GM19397 (cell line): ENCODE measurements at regions not wholly inside any gene's neighbourhood (a gene's known extent, or its start where the extent isn't known, plus 50 kb on each side); places are given as distances from the start of the nearest gene placed in this dataset.

ENCODE experiments used
- ATAC-seq: cut with Tn5 transposase; IDR thresholded peaks from one replicate; pipeline ENCODE4 v1.9.1; 2021; ENCODE audit warnings: mild to moderate bottlenecking, moderate library complexity; ENCODE audit not compliant: unreplicated experiment

GRCh38 chr12:125222876-125223275, 157.6 kb downstream of the AACS start:
- ATAC-seq = no peak

DNA sequence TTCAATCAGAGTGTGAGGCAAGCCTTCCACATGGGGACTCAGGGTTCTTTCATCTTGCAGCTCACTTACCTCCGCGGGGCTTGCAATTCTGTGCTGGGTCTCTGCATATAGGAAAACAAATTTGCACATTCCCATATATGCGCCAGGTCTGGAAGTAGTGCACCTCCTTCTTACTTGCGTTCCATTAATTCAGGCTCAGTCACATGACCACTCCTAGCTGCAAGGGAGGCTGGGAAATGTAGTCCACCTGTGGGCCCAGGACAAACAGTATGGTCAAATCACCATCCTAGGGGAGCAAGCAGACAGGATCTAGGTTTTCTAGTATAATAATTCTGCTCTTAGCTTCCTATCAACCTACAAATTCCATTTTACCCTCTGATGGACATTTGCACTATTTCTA, 160.4 kb downstream of the AACS start:
- ATAC-seq = no peak

DNA sequence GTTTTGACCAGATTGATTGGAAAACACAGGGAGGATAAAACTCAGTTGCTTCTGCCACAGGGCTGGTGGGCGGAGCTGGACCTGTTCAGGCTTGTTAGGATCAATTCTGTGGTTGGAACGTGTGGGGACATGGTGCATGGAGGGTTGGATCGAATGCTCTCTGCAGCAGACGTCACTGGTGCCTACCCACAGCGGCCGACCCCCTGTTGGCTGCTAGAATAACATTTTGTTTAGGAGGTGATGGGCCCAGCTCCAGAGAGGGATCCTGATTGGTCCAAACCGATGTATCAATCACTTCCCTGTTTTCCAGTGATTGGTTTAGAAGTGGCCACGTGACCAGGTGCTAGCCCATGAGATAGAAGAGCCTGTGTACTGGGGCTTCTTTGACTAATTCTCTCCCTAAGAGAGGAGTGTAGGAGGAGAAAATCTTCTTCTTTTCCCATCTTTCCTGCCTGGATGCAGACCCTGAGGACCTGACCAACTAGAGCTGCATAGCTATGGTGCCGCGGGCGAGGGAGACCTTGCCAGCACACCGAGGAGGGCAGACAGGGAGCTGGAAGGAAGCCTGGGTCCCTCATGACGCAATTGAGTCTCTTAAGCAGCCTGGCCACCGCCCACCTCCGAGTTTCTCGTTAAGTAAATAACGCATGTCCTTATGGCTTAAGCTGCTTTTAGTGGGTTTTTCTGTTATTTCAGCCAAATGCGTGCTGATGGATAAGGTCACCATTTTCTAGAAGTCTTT, 163.5 kb downstream of the AACS start:
- ATAC-seq = no peak

DNA sequence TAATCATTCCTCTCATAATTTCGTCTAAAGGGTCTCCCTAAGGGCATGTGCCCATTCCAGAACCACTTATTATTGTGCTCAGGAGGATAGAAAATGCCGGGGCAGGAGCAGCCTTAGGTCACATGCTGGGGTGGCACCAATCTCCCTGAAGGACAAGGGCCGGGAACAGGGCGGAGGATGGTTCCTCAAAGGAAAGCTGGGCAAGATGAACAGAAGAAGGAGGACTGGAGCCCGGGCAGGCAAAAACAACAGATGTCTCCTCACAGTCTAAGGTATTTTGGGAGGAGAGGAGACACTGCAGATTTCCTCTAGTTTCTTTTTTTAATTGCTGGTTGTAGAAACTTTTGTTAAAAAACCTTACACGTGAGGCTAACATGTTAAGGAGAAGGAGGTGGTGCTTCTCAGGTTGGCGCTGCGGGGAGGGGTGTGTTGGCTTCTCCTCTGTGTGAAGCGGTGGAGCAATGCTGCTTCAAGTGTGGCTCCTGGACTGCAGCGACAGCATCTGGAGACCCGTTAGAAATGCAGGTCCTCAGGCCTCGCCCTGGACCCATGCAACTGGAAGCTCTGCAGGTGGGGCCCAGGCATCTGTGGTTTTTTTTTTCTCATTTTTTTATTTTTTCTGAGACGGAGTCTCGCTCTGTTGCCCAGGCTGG, 164.8 kb downstream of the AACS start:
- ATAC-seq = no peak

DNA sequence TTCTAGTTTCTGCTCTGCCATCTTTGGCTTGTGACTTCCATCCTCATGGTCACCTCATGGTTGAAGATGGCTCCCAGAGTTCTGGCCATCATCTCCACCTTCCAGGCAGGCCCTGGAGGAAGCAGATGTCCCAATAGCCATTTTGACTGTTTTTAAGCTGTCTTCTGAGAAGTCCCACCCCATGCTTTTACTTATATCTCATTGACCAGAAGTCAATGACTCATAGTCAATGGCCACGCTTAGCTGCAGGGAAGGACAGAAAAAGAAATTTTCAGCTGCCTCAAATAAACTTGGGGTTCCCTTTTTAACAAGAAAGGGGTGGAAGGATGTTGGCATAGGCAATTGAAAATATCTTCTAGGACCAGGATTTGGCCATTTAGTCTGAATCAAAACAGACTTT, 168.1 kb downstream of the AACS start:
- no peak for ATAC-seq

GRCh38 chr12:125239563-125239962, 174.3 kb downstream of the AACS start:
- no peak for ATAC-seq

- ATAC-seq = no peak
These were observed 175.5 kb downstream of the AACS start for GRCh38 chr12:125240717-125241116.

DNA sequence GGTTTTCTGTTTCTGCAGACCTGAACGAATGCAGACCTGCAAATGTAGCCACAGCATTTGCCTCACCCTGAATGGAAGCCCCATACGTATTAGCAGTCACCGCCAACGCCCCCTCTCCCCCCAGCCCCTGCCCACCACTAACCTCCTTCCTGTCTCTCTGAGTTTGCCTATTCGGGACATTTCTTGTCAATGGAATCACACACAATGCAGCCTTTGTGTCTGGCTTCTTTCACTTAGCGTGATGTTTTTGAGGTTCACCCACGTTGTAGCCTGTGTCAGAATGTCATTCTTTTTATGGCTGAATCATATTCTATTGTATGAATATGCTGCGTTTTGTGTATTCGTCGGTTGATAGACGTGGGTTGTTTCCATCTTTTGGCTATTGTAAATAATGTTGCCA, 178.6 kb downstream of the AACS start:
- no peak for ATAC-seq

- no peak for ATAC-seq
These were observed 179.1 kb downstream of the AACS start for GRCh38 chr12:125244338-125244737.

DNA sequence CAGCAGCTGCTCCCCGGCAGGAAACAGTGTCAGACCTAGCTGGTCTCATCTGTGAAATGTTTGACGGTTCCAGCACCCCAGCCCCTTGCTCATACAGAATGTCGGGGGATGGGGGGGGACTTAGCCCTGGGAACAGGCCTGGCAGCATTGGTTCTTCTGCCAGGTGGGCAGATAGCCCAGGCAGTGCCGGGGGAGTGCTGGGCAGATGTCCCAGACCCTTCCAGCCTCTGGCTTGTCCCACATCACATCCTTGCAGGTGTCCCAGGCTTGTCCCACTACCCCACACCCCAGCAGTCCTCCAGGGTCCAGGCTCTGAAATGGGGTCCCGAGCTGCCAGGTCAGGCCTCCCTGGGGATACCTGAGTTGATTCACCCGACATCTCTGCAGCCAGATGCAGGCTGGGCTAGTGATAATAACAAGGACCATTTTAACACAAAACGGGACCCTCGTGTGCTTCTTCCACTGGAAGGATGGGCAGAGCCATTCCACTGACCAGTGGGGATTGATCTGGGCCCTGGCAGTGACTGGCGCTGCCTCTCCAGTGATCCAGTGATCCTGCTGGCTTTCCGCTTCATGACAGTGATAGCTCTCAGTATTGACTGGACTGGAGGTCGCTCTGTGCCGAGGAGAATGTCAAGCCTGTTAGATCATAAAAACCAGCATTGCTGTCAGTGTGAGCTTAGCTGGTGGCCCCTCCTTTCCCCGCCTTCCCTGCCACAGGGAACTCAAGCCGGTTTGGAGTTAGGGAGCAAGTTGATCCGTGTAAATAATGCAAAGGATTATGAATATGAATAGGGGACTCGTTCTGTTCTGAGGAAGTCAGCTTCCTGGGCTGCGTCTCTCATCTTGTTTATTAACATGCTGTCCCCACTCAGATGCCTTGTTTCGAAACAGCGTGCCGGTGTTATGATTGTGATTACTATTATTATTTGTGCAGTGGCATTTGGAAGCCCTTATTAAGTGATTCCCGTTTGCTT, 180.6 kb downstream of the AACS start:
- ATAC-seq = no peak

GRCh38 chr12:125247477-125247876, 182.2 kb downstream of the AACS start:
- ATAC-seq = no peak

GRCh38 chr12:125249066-125249824, 184.0 kb downstream of the AACS start:
- ATAC-seq = no peak

DNA sequence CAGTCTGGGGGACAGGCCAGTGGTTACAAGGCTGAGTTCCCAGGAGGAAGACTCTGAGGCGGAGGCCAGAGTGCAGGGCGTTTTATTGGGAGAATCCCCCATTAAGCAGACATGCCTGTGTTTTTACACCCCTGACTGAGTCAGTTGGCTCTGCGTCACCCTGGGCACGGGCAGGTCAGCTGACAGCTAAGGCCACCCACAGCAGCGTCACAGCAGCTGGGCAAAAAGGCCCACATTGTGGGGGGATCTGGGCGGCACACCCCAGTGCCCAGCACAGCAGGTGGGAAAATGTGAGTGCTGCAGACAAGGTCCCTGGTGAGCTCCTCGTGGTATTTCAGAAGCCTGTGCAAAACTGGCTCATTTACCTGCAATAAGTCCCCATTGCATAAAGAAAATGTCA, 184.7 kb downstream of the AACS start:
- ATAC-seq = no peak

DNA sequence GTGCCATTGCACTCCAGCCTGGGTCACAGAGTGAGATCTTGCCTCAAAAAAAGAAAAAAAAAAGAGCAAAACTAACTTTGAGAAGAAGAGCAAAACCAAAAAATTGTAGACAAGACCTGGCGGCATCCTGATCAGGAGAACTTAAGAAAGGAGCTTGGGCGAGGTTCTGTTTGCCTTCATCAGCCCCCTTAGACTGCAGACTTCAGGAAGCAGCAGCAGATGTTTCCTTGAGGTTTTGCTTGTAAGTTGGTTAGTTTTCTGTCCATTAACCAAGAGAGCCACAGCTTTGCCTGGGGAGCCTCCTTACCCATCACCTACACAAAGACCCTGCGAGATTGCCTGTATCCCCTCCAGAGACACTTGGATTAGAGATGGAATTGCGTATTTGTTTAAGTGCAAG, 189.0 kb downstream of the AACS start:
- no peak for ATAC-seq

DNA sequence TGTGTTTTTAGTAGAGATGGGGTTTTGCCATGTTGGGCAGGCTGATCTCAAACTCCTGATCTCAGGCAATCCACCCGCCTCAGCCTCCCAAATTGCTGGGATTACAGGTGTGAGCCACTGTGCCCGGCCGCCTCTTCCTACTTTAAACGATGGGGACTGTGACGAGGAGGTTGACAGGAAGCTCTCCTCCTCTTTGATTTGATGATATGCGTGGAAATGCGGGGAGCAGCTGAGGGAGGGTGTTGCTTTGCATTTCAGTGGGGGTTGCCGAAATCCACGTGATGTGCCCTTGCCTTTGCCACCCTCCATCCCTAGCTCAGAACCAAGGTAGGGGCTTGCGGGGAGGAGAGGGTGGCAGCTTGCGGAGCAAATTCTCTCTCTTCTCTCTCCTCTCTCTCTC, 189.6 kb downstream of the AACS start:
- ATAC-seq = no peak

DNA sequence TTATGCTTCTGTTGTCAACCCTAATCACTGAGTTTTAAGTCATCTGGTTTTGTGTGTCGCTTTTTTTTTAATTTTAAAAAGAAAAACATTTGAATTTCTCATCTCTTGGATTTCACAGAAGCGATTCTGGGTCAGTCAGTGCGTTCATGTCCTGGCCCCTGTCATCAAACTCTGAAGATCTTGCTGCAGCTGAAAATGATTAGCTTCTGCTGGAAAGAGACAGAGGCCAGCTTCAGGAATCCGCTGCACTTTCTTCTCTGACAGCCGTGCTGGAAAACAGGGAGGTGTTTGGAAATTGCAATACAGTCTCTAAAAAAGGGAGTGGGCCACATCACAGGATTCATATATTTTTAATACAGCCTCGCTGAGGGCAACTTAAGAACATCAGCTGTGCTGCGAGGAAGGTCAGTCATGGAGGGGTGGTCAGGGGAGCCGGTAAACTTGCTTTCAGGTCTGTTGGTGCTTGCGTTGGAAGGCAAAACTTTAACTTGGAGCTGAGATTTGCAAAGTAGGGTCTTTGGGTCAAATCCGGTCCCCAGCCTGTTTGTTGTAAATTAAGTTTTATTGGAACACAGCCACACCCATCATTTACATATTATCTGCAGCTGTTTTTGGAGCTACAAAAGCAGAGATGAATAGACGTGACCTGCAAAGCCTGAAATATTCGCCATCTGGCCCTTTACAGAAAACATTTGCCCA, 190.8 kb downstream of the AACS start:
- no peak for ATAC-seq

GRCh38 chr12:125256634-125256936, 191.3 kb downstream of the AACS start:
- ATAC-seq = no peak

DNA sequence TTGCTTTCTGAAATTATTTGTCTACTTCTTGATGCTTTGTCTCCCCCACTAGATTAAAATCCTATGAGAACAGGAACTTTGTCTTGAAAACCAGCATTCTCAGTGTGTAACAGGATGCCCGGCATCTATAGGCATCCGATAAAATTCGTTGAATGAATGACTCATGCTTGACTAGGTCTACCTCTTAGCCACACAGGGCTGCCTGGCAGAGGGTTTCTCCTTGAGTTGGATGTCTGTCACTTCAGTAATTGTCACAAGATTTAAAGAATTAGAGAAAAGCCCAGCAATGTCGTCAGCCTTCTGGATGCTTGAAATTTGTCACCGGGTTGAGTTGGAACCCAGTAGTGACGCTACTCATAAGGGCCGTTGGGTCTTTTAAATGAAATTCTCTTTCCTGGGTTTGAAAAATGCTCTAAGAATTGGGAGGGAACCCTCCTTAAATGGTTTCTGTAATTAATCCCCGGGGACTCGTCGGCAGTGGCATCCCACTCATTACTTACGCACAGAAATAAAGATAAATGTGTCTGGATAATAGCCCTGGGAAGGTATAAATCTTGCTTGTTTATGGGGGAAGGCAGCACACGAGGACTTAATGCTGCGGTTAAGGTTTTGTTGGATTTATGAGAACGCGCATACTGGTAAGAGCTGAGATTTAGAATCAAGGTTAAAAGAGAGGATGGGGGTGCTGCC, 194.1 kb downstream of the AACS start:
- ATAC-seq = no peak

GRCh38 chr12:125262851-125263250, 197.6 kb downstream of the AACS start:
- no peak for ATAC-seq

DNA sequence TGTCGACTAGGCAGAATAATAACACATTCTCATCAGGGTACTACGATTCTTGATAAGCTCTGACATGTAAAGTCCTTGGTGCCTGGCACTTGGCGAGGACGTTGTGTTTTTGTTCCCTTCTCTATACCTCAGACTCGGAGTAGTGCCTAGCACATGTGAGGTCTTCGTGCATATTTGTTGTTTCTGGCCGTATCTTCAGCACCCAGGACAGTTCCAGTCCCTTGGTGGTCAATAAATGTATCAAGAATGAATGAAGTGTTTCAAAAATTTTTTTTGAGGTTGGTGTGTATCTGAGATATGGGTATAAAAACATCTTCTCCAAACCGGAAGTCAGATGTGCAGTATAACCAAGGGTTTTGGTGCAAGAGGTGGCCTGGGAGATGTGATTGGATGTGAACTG, 198.2 kb downstream of the AACS start:
- no peak for ATAC-seq
